GM06990 (cell line): ENCODE measurements at regions not wholly inside any gene's neighbourhood (a gene's known extent, or its start where the extent isn't known, plus 50 kb on each side); places are given as distances from the start of the nearest gene placed in this dataset.

ENCODE experiments used
- DNase-seq: peaks from one replicate; pipeline ENCODE4 v3.0.0-alpha.2; 2011; ENCODE audit not compliant: insufficient read length; ENCODE audit errors: extremely low read depth
- H3K27me3 ChIP-seq: replicated peaks from 2 replicates; pipeline ENCODE4 v1.6.0; 2011; ENCODE audit warnings: low read length; ENCODE audit not compliant: control insufficient read depth, insufficient read depth
- H3K36me3 ChIP-seq: 2 replicates; pipeline ENCODE4 v1.5.1; 2011; ENCODE audit warnings: low read length; ENCODE audit not compliant: control insufficient read depth, insufficient read depth
- H3K4me3 ChIP-seq: replicated peaks from 2 replicates; pipeline ENCODE4 v1.5.1; 2011; ENCODE audit warnings: low read depth, mild to moderate bottlenecking, control low read depth, low read length
- TF ChIP-seq, protein P1 (sequence below): IDR thresholded peaks from 2 replicates; pipeline ENCODE4 v1.5.1; 2011; ENCODE audit warnings: low read length, control low read depth, mild to moderate bottlenecking, inconsistent platforms; ENCODE audit not compliant: insufficient read depth, poor library complexity, severe bottlenecking

DNA sequence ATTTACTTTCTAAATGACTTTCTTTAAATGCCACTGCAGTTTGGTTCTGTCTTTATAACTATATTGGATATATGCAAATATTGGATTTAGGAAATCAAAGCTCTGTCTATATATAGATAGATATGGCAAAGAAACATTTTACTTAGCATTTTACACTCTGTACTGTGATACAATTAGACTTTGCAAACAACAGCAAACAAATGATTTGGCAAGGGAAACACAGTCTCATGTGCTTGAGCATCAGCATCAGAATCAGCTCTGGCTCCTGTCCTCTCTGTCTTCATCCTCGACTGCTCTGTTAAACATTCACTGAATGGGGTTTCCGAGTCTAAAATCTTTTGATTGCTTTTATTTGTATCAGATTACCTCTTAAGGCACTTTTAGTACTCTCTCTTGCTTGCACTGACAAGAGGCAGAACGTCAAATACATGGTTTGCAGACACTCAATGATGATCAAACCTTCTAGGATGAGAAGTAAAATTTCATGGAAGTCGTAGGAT, 176.8 kb upstream of the LRP1B start:
- no peak overlapping the region for H3K4me3 ChIP-seq
- no peak for DNase-seq
- H3K27me3 ChIP-seq, result no peaks in the 10 kb centered on the region
- no peaks in the 10 kb centered on the region for H3K36me3 ChIP-seq
- TF ChIP-seq, protein P1, sequence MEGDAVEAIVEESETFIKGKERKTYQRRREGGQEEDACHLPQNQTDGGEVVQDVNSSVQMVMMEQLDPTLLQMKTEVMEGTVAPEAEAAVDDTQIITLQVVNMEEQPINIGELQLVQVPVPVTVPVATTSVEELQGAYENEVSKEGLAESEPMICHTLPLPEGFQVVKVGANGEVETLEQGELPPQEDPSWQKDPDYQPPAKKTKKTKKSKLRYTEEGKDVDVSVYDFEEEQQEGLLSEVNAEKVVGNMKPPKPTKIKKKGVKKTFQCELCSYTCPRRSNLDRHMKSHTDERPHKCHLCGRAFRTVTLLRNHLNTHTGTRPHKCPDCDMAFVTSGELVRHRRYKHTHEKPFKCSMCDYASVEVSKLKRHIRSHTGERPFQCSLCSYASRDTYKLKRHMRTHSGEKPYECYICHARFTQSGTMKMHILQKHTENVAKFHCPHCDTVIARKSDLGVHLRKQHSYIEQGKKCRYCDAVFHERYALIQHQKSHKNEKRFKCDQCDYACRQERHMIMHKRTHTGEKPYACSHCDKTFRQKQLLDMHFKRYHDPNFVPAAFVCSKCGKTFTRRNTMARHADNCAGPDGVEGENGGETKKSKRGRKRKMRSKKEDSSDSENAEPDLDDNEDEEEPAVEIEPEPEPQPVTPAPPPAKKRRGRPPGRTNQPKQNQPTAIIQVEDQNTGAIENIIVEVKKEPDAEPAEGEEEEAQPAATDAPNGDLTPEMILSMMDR, result no peak

DNA sequence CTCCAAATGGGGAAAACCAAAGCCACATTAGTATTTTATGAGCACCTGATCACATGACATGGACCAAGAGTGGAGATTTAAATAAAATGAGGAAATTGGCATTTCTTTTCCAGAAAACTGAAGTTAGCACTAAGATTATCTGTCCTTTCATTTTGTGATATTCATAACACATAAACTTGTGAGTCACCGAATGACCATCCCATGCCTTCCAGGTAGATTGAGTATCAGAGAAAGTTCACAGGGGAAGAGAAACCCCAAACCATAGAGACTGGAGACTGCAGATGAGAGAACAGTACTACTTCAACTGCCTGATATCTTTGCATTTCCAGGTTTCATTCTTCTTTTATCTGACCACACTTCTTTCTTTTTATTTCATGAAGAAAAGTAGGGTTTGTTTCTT, 176.3 kb upstream of the LRP1B start:
- no peaks in the 10 kb centered on the region for H3K36me3 ChIP-seq
- TF ChIP-seq, protein P1, result no peak
- H3K27me3 ChIP-seq, result no peaks in the 10 kb centered on the region
- DNase-seq, result no peak
- H3K4me3 ChIP-seq, result no peak overlapping the region

DNA sequence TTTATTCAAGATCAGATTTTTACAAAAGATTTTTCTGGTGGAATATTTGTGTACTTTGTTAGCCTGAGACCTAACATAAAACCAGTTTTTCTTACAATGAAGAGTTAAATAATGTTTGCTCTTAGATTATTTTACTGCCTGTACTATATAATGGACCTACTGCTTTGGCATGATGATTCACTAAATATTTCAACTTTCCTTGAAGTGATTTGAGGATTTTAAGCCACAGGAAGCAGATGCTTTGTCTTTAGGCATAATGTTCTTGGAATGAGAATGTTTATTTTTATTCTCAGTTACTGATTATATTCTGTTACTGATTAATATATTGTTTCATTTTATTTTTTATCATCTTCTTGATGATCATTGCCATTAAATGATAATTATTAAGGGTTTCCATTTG, 175.3 kb upstream of the LRP1B start:
- no peak for DNase-seq
- Histone ChIP-seq H3K36me3 (no peaks in the 10 kb centered on the region), H3K27me3 (no peaks in the 10 kb centered on the region), H3K4me3 (no peak overlapping the region)
- TF ChIP-seq, protein P1, result no peak

DNA sequence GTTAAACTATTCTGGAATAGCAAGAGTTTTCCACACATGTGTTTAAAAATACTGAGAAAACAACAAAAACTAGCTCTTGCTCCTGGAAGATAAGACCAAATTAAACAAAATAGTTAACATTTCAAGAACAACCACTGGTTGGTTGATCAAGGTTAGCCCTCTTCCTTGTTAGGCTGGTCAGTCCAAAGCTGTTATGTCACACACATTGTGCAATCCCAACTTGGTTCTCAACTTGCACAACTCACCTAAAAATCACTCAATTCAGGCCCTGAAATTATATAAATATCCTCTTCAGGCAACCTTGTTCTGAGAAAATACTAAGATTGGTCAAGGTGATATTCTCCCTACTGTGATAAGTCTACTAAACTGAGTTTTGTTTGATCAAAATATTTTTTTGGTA, 169.7 kb upstream of the LRP1B start:
- no peak overlapping the region for H3K4me3 ChIP-seq
- DNase-seq, result no peak
- no peaks in the 10 kb centered on the region for H3K27me3 ChIP-seq
- no peaks in the 10 kb centered on the region for H3K36me3 ChIP-seq
- TF ChIP-seq, protein P1, result no peak

DNA sequence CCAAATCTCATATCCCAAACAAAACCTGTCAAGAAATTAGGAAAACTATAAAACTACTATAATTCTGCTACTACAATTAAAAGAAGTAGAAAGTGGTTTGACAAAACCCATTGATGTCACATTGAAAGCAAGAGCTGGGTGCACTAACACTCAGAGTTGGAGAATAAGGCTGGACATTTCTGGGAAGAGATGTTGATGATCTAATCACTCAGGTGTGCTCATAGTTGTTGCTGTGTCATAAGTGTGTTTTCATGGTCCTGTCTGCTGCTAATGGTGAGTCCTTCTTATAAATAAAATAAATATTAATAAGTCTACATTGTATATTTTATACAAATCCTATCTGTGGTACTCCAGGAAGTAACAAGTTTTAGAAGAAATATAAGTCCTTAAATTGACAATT, 168.2 kb upstream of the LRP1B start:
- Histone ChIP-seq H3K4me3 (no peak overlapping the region), H3K36me3 (no peaks in the 10 kb centered on the region), H3K27me3 (no peaks in the 10 kb centered on the region)
- DNase-seq, result no peak
- TF ChIP-seq, protein P1, result no peak

DNA sequence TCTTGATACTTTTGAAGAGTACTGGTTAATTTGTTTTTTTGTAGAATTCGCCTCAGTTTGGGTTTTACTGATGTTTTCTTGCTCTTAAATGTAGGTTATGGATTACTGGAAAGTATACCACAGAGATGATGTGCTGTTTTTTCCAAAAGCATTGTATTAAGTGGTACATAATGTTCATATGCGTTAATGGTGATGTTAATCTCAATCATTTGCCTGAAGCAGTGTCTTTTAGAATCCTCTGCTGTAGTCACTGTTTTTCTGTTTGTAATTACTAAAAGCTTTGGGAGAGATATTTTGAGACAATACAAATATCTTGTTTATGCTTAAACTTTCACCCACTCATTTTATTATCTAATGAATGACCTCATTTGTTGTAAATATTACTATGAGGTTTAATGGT, 163.4 kb upstream of the LRP1B start:
- Histone ChIP-seq H3K4me3 (no peak overlapping the region), H3K27me3 (no peaks in the 10 kb centered on the region), H3K36me3 (no peaks in the 10 kb centered on the region)
- no peak for DNase-seq
- TF ChIP-seq, protein P1, result no peak
